HTR-8/SVneo (cell line): ENCODE measurements at regions not wholly inside any gene's neighbourhood (a gene's known extent, or its start where the extent isn't known, plus 50 kb on each side); places are given as distances from the start of the nearest gene placed in this dataset.

Experiments used
- DNase-seq: peaks from one replicate; pipeline ENCODE4 v3.0.0; 2011; ENCODE audit warnings: low spot score, mixed read lengths; ENCODE audit not compliant: insufficient read length
- FAIRE-seq: peaks from 2 replicates; lab custom pipeline; 2011; peaks lifted over from hg19 to GRCh38; lab: Jason Lieb, UNC

DNA sequence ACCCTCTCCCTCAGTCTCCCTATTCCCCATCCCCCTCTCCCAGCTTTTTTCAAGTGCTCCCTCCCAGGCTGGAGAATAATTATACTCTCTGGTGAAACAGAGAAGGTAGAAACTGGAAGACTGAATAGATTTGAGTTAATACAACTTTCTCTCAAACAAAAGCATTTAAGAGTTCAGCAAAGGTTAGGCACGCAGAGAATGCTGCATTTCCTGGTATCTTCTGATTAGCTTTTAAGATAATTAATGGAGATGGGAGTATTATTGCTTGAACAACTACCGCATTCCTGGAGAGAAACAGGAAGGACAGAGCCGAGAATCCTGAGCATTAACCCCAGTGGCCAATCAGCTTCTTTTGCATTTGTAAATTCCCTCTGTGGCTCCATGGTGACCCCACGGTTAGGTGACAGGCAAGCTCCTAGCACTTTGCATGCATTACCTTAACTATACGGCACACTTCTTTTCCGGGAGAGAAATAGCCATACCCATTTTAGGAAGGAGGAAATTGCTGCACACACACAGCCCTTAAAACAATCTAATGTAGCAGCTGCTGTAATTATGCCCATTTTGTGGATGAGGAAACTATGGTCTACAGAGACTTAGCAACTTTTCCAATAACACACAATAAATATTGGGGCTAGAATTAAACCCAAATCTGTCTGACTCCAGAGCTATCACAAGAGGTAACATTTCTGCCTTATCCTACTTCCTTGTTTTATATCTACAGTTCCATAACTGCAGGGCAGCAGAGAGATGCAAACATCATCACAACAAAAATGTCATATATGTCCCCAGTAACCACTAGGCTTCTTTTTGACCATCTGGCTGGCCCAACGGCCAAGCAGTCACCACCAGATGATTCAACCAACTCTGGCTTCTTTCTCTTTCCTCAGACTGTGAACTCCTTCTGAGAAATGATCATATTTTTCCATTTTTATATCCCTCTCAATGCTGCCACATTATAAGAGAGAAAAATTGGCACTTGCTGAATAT is 169.9 kb downstream of the CD24 start:
- FAIRE-seq = no peak

DNA sequence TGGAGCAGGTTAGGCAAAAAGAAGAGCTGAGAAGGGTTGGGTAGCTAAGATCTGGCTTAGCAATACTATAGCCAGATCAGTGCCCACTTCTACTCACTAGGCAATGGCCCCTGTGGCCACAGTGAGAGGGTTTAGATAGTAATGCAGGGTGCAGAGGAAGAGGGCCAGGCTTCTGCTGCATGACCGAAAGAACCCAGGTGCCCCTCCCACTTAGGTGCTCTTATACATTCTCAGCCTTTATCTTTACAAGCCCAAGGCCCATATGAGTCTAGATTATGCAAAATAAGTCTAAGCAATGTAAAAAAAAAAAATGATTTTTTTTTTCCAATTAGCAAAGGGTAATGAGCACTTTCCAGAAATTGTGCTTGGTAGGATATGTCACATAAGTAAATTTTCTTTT is 171.3 kb downstream of the CD24 start:
- DNase-seq (no peak), FAIRE-seq (no peak)

More for the DNA sequence above, 169.9 kb downstream of the CD24 start:
- peak; percentile 27 for DNase-seq

DNA sequence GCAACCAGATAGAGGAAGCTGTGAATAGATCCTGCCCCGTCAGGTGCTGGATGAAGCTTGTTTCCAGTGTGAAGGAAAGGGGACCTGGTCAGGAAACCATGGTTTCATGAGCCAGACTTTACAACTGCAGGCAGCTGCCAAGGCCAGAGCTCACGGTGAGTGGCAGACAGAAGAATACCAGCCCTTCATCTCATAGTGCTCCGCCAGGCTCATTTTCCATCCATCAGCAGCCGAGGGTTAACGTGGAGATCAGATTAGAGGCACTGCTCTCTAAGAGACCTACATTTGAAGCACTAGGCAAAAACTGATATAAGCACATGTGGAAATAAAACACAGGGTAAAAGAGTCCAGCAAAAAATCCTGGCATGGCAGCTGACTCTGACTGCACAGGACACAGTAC is 172.4 kb downstream of the CD24 start:
- DNase-seq (no peak), FAIRE-seq (no peak)

DNA sequence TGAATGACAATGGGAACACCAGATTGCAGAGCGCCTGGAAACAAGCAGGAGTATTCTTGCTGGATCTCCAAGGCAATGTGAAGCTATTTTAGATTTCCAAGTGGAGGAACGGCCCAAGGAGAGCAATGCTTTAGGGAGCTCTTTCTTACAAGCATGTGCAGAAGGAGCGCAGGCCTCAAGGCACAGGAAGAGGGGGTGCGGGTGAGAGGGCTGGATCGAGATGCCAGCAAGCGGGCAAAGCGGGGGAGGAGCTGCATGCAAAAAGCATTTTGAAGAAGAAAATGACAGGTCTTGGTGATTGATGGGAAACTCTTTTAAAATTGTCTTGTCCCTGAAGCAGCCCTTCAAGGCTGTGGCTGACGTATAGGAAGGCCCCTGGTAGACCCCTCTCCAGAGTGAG is 171.9 kb downstream of the QRSL1 start:
- DNase-seq (no peak), FAIRE-seq (no peak)

DNA sequence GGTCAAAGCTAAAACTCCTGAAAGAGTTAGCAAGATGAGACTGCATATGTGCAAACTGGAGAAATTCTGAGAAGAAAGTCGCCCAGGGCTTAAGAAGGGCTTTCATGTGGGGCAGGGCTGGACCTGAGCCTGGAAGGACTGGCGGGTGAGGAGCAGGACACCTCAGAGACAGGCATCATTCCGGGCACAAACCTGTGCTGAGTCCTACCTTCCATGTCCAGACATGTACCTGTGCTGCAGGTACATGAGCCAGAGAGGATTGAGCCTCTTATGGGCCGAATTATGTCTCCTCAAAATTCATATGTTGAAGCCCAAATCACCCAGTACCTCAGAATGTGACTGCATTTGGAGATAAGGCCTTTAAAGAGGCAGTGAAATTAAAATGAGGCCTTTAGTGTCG is 171.0 kb downstream of the QRSL1 start:
- no peak for FAIRE-seq
- DNase-seq = no peak

DNA sequence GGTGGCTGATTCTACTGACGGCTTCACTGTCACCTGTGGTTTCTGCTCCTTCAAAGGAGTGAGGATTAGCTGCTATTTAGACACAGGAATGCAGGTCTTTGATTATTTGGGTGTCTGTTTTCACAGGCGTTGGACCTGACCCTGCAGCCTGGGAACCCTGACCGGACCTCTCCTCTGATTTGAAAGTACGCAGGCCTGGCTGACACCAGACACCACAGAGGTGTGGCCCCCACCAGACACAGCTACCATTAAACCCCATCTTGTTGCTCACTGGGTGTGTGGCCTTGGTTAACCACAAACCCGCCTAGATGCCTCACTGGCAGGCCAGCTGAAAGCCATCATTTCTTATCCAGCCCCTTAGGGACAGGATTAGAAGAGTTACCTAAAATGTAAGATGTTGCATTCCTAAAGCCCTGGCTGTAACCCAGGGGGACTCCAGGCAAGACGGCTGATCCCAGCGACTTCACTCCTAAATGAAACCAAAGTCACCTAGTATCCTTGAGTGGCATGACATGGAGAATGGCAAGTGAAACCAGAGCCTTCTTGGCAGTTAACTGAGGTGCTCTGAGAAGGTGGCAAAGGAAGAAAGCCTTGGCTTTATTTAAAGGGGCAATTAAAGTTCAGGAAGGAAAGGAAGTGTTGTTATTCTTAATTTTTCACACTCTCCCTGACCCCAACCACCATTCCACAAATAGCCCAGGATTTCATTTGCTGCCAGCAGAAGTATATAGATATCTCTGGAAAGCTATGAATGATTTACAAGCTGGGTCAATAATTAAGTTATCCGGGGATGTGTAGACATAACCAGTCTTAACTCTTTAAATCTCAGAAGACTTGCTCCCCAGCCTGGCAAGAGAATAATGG is 169.9 kb downstream of the QRSL1 start:
- FAIRE-seq = peak; percentile 44
- peak; percentile 57 for DNase-seq

DNA sequence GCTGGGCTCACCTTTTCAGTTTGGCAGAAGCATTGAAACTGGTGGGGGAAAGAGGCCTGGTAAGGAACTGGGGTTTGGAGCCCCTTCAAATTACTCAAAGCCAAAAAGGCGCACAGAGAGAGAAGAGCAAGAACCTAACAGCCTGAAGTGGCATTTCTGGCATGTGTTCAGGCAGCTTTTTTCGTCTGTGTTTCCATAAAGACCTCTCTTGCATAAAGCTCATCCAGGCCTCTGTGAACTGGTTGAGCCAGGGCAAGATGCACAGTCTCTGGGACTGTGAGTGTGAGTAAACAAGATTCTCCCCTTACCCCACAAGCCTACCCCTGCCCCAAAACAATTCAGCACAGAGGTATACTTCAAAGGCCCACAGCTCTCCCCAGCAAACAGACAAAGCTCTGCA is 167.8 kb downstream of the QRSL1 start:
- no peak for FAIRE-seq
- DNase-seq = no peak

DNA sequence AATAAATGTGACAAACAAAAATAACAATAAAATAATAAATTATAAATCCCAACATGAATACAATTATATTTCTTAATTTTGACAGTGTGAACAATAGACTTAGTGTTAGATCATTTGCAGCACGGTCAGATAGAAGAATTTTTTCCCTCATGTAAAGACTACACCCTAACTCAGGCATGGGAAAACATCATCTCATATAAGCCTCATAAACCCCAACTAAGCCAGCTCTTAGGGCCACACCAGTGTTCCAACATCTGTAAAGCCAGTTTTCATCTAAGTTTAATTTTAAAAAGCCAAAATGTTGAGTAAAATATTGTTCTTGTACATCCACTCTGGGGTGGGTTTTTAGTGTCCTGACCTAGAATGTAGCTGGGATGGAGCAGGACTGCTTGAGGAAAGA is 167.4 kb downstream of the QRSL1 start:
- no peak for FAIRE-seq

DNA sequence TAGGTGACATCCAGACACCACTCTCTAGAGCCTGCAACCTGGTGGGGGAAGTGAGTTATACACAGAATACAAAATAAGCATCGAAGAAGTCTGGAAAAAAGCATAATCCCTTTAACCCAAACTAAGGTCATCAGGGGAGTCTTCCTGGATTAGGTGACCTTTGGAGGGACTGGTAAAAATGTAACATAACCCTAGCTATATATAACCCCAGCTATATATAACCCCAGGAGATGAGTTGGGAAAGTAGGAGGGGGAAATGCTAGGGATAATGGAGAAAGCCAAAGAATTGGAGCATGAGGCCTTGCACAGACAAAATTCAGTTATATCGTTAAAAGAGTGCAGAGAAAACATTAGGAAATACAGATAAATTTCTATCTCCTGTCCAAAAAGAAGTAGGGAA is 164.8 kb downstream of the QRSL1 start:
- DNase-seq (no peak), FAIRE-seq (no peak)

More for the DNA sequence above, 167.4 kb downstream of the QRSL1 start:
- no peak for DNase-seq

DNA sequence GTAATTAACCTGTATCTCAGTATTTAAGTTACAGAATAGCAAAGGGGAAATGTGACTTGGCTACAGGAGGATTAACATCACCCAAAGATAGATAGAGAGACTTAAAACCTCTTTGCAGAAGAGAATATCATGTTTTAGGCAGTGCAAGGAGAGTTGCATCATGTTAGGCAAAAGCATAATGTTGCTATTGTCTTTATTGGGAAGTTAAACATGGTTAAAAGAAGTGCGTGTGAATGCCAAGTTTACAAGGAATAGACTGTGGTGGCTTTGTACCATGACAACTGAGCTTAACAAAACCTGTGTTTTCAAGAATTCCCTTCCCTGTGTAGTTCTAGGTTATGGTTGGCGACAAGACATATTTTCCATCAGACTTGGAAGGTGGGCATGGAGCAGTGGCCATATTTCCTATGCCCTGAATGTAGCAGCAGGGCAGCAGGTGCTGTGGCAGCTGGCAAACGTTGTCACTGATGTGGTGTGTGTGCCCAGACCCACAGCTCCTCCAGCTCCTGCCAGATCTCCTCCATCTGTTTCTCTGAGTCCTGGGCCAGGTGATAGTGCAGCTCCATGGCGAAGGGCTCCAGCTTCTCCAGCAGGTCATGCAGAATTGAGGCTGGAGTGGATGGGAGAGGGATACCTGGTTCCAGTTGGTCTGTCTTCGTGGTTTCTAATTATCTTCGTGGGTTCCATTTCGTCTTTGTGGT is 163.3 kb downstream of the QRSL1 start:
- no peak for DNase-seq

DNA sequence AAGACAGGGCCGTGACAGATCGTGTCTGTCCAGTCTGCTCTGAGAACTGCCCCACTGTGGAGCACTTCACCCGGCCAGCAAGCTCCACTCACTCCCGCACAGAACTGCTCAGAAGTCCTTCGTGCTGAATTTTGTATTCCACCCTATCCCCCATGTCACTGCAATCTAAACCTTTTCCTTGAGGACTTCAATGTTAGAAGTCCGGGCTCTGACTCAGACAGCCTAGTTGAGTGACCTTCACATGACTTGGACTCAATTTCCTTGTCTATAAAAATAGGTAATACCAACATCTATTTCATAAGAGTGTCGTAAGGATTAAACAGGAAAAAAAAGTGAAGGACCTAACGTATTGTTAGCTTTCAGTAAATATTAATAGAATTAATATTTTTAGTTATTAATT is 161.6 kb downstream of the QRSL1 start:
- FAIRE-seq = no peak

More for the DNA sequence above, 163.3 kb downstream of the QRSL1 start:
- no peak for FAIRE-seq

DNA sequence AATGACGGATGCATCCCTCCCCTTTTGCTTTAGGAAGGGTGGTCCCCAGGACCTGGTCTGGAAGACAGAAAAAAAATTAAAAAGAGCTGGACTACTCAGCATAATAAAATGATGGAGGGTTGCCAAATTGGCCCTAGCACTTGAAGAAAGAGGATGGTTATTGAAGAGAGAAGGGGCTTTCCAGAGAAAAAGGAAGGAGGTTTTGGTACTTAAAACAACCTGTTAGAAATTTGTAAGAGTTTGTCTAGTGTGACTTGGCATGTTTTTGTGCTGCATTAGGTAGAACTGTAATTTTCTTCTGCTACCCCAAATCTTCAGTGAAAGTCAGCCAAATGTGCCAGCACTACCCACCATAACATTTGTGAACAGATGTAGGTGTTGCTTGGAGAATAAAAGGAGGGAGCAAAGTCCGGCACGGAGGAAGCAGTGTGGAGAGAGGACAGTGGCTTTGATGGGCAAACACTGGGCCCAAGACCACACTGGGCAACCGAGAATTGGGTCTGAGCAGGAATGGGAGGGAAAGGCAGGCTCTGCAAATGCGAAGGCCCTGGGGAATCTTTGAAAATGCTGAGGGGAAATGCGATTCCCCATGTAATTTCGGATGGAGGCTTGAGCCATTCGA is 160.9 kb downstream of the QRSL1 start:
- DNase-seq (no peak), FAIRE-seq (no peak)

More for the DNA sequence above, 161.6 kb downstream of the QRSL1 start:
- no peak for DNase-seq

DNA sequence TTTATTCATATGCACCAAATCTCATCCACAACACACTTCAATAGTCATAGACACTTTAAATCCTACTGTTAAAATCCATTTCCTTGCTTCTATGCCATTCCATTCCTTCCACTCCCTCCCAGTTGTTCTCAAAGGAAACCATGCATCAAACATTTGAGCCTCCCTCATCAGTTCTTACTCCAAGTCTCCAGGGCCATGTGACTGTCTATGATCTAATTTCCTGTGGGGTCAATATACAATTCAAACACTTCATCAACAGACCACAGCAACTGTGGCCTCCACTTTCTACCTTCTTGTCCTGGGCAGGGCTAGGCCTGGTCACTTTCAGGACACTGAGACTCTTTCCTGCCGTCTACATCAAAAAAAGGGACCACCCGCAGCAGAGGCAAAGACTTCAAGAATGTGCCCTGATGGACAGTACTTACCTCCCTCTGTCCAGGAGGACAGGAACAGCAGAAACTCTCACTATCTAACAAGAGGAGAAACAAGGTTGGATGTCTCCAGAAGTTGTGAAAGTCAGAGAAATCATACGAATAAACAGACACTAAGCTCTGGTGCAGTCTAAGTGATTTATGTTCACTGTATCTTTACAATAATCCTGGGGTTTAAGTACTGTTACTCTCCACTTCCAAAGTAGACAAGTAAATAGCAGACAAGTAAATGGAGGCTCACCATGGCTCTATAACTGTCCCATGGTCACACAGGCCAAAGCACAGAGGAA is 160.2 kb downstream of the QRSL1 start:
- no peak for FAIRE-seq
- no peak for DNase-seq

DNA sequence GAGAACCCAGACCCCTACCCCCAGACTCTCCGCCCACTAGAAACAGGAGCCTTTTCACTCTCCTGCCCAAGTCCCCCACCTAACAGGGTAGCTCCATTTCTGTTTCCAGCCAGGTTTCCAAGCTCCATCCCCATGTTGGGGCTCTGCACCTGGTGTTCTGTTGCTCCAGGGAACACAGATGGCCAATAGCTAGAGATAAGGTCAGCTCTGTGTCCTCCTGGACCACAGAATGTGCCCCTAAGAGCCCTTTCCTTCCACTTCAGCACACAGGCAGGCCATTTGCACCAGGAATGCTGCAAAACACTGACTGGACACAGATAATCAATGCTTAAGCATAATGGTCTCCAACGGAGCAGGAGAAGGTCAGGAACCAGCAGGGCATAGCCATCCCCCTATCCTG is 159.4 kb downstream of the QRSL1 start:
- FAIRE-seq (no peak), DNase-seq (no peak)

DNA sequence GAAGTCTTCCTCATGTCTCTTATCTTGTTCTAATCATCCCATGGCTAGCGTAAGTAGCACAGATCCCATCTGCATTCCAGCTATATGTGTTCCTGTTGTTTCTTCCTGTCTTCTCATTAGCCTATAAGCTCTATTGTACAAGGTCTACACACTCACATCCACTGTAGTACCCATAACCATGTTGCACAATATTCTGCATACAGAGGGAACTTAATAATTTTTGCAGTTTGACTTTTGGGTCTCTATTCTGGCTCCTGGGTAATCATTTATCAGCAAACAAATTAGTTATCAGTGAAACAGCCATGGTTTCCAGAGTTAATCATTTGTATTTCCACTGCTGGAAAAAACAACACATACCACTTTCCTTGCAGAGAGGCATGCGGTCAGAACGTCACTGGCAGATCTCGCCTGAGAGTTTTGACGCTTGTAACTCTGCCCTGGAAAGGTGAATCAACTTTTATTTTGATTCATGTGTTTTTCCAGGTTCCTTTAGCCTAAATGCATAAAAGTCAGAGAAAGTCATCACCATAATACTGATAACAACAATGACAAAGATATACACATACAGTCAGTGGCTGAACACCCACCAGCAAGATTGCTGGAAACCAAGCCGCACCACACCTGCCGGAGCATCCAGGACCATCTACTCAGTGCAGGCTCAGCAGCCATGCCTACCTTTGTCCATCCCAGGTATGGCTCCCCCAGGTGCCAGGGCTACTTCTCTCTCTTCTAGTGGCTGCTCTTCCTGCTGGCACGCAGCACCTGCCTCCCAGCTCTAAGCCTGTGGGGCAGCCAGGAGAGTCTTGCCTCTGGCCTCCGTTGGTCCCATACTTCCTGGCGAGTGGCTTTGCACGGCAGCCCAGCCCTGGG is 158.2 kb downstream of the QRSL1 start:
- DNase-seq (no peak), FAIRE-seq (no peak)

DNA sequence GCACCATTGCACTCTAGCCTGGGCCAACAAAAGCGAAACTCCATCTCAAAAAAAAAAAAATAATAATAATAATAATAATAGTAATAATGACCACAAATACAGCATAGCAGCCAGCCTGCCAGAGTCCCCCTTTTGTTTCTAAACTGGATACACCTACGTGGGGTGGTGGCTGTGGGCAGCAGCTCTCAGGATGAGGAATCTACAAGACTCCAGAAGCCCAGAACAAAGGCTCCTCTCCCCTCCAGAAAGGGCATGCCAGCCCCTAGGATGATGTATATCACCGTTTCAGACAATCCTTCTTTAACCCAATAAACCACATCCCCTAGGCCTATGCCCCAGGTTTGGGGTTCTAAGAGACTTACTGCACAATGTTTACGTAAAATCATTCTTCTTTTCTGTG is 155.9 kb downstream of the QRSL1 start:
- no peak for FAIRE-seq

DNA sequence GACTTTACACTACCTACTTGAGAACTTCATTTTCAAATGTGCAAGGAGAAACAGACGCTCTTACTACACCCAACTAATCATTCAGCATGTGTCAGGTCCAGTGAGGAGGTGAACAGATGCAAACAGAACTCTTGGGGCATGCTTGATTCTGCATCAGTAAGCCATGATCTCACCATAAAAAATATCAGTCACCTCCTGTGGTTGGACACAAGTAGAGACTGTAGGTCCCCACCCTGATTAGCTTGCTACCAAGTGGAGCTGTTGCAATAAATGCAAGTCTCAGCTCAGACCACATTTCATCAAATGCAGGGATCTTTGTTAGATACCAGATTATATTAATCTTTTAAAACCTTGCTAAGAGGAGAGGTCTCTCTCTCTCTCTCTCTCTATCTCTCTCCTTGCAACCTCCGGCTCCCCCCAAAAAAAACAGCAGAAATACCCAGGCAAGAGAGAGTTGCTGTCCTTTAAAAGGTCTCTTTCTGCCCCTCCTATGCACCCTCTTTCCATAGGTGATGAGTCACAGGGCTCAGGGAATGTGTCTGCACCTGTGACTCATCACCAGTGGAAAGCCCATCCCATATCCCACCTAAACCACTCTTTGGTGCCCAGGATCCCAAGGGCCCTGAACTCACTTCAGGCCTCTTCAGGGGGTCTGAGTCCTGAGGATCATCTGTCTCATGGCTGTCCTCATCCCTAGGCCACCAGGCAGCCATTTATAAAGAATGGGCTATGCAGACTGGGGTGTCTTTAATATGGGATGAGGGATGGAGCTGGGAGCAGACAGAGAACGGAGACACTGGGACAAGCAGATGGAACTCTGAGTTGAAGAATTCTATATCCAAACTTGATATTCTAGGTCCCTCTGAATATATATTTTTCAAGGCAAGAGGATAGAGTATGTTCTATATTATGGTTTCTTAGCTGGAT is 154.5 kb downstream of the QRSL1 start:
- FAIRE-seq (no peak), DNase-seq (peak; percentile 54)

More for the DNA sequence above, 155.9 kb downstream of the QRSL1 start:
- DNase-seq = no peak
